Hematopoietic multipotent progenitor cell (in vitro differentiated cells): ENCODE measurements at regions not wholly inside any gene's neighbourhood (a gene's known extent, or its start where the extent isn't known, plus 50 kb on each side); places are given as distances from the start of the nearest gene placed in this dataset.

Experiments
- DNase-seq, 3 donors: peaks; one replicate each; pipeline ENCODE4 v3.0.0-alpha.2; 2011 to 2015; ENCODE audit warnings: low read depth in 2 of 3, low spot score in 2 of 3

DNA sequence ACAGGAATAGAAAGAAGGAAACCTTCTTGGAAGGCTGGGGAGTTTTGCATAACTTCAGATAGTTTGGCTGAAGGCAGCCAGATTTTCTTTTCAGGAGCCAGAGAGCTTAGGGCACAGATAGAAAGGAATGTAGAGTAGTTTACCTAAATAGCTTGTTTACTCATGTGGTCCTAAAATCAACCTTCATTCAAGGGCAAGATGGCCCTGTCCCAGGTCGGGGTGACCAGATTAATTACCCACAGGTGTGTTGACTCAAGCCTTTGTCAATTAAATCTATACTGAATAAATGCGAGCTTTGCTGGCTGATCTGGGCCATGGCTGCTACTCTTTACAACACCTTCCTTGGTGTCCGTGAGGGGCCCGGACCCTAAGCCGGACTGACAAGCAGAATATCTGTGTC, 792.0 kb upstream of the MAN1A1 start:
- DNase-seq = no peak

DNA sequence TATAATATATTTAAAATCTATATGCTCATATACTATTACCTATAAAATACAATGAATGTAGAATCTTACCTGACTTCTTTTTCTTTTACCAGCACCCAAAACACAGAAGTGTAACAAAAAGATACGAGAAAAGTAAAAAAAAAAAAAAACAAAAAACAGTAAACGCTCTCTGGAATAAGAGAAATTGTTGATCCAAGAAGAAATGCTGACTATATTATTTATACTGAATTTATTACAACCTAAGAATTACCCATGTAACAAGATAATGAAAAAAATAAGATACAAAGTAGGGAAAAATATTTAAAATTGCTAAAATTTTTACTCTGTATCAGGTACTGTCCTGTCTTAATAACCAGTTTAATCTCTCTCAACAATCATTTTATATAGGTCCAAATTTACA, 787.9 kb upstream of the MAN1A1 start:
- no peak for DNase-seq

DNA sequence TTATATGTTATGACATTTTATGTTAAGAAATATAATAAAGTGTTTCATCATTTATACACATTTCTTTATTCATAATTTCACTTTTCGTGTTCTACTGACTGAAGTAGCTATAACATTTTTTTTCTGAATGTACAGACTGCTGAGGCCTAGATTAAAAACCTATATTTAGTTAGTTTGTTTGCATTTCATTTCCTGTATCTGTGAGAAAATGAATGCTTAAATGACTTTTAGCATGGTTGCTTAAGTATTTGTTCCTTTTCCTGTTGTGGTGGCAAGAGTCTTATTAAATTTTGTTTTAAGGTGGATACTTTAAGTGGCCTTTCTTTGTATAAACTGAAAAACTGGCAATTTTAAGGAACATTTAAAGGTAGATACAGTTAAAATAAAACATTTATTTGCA, 779.7 kb upstream of the MAN1A1 start:
- no peak for DNase-seq

DNA sequence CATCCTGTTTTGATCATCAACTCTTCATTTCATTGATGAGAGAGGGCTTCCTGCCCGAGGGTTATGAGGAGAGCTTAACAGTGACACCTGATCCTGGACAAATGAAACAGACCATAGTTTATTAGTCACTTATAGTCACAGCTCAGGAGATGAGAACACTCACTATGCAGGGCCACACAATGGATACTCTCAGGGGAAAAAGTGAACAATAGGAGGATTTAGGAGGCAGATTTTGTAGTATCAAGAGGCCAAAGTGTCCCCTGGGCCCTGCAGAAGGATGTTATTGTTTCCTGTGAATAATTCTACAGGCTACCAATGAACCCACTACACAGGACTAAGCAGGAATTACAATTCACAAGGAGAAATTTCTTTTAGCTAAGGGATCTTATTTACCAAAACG, 772.8 kb upstream of the MAN1A1 start:
- no peak for DNase-seq

DNA sequence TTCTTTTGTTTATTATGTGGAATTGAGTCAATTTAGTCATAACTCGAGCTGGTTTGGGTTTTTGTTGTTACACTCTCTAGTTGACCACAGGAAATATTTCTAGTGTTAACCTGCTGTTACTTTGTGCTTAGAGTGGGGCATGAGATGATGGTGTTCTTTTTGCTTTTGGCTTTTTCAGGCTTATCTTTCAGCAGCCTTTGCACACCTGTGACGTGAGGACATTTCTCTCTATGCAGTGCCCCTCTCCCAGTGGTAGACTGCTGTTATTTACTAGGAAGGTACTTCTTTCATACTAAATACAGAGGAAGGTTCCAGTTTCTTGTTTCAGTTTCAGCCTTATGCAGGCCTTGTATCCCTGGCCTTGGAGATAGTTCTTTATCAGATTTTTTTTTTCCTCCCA, 766.8 kb upstream of the MAN1A1 start:
- no peak for DNase-seq

DNA sequence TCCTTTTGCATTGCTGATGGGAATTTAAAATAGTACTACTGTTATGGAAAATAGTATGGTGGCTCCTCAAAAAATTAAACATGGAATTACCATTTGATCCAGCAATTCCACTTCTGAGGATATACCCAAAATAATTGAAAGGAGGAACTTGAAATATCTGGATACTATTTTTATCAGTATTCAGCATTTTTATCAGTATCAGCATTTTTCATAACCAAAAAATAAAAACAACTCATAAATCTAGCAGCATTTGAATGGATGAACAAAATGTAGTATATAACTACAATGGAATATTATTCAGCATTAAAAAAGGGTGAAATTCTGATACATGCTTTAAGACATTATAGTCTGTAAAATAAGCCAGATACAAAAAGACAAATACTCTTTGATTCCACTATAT, 763.4 kb upstream of the MAN1A1 start:
- DNase-seq = no peak

DNA sequence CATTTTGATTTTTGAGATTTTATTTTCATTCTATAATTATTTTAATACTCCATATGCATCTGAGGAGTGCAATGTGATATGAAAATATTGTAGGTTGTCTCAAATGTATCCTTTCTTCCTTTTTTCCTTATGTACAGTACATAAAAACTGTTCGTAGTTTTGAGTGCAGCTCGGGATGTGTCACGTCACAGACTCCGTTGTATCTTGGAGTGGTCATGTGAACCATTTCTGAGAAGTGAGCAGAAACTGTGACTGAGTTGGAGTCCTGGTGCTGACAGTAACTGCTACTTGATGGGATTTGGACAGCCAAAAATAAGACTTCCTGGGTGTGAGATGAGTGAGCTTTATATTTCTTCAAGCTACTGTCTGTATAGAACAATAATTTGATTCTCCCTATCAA, 761.4 kb upstream of the MAN1A1 start:
- no peak for DNase-seq

DNA sequence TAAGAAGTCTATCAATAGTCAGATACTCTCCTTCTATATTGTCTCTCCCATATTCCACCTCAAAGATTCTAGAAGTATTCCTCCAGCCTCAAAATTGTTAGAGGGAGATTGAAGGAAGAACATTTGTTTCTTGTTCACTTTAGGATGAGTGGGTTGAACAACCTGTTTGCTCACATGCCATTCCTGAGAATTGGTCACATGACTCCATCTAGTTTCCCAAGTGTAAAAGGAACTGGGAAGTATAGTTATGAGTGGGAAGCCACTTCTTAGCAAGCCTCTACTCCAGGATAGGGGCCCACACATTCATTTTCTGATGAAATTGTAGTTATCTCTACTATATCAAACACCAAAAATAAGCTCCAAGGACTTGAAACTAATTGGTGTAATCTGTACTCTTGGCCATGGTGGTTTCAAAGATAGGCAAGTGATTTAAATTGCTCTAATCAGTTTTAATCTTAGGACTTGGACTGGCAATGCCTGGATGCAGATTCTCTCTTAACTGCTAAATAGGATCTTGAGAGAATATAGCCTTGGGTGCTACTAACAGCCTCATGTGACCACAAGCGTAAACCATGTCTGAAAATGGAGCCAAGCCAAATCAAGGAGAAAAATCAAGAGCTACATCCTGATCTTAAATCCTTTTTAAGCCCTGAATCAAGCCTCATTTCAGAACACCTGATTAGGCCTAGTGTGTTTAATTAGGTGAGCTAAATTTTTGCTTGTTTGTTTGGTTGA, 758.7 kb upstream of the MAN1A1 start:
- no peak for DNase-seq

DNA sequence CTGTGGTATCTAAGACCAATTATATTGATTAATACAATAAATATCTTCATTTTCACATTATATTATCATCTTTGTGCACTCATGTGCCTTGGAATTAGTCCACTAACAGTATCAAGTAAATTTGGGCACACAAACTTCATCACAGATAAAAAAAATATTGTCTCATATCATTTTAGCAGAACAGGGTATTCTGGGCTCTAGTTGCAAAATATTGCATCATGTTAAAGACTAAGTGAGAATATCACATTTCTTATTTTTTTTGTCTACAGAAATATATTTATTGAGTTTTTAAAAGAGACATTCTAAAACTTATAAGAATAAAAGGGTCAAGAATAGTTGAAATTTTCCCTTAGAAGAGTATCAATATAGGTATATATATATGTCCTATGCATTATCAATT, 754.1 kb upstream of the MAN1A1 start:
- DNase-seq = no peak

DNA sequence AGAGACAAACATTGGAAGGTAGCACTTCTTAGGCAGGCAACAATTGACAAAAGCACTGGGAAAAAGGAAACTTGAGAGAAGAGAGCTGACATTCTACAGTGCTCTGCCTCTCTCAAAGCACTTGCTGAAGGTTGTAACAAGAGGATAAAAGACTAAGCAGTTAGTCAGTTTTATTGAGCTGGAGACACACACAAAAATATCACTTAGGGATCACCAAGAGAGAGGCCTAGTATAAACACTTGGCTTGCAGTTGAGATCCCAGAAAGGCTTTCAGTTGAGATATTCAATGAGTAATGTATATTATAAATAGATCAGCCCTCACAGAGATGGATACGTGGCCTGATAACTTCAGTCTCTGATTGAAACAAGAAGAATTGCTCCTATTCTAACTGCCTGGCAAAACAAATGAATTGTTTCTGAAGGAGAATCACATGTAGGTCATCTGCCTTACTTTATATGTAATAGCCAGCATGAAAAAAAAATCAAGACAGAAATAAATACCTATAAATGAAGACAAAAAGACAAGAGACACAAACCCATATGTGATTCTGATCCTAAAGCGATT, 747.2 kb upstream of the MAN1A1 start:
- no peak for DNase-seq

DNA sequence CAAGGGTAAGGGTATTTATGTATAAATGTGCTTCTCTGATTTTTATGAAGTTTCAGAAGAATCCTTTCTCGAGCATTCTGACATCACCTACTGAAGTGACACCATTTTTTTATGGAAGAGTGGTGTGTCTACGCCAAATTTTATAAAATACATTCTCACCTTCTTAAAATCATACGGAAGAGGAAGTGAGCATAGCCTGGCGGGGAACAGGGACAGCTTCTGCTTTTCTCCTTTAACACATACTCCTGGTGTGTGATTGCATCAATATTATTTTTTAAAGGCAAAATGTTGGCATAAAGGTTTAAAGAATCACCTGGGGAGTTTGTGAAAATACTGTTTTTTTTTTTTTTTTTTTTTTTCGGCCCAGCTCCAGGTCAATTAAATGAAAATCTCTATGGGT, 733.6 kb upstream of the MAN1A1 start:
- DNase-seq = peak in 1 of 3 donors; percentile 19

DNA sequence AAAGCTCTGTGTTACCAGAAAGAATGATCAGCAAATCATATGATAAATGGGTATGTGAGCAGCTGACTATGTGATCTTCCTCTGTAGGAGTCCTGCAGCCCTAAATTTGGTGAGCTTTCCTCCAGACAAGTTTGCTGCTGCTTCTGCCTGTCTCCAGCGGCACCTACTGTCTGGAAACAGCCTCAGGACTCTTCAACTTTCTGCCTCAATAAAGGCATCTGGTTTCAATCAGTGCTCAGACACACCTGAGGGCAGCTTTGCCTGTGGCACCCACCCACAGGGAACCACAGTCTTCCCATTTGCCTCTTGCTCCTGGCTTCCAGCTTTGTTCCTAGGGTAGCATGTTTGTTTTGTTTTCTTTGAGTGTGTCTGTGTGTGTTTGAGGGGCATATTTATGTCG, 727.9 kb upstream of the MAN1A1 start:
- DNase-seq = peak in 2 of 3 donors; percentile 5 to 26

DNA sequence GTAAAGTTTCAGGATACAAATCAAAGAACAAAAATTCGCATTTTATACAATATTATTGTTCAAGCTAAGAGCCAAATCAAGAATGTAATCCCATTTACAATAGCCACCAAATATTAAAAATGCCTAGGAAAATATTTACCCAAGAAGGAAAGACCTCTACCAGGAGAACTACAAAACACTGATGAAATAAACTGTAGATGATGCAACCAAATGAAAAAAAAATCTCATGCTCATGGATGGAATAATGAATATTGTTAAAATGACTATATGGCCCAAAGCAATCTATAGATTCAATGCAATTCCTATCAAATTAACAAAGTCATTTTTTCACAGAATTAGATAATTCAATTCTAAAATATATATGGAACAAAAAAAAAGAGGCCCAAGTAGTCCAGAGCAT, 708.8 kb upstream of the MAN1A1 start:
- DNase-seq = no peak

DNA sequence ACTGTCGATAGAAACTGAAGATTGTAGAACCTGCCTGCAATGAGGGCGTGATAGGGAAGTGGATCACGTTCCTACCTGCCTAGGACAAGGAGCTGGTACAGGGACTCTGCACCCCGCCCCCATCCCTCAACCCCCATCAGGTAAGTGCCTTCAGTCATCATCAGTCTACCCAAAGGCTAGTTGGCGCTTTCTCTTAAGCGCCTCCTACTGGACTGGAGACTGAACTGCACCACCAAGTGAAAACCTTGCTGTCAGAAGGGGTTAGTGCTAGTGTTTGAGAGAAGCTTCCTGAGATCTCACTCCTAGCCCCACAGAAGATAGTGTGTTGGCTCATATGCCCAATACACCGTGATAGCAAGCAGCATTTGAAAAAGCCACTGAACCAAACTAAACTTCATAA, 706.5 kb upstream of the MAN1A1 start:
- DNase-seq = no peak

DNA sequence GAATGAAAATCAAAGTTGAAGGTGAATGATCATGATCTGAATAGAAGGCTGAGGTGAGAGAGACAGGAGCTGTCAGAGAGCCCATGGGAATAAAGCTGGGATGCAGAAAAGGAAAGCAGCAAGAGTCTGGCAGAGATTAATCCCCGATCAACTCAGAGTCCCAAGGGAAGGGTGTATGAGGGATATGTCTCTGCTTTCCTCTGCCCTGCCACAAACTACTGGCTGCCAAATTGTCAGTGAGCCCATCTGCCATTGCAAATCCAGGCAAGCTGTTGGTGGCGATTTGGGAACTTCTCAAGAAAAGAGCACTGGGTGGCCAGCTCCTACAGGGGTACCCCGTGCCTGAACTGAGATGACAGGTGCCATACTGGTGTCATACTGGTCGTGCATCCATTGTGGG, 705.5 kb upstream of the MAN1A1 start:
- DNase-seq = no peak

DNA sequence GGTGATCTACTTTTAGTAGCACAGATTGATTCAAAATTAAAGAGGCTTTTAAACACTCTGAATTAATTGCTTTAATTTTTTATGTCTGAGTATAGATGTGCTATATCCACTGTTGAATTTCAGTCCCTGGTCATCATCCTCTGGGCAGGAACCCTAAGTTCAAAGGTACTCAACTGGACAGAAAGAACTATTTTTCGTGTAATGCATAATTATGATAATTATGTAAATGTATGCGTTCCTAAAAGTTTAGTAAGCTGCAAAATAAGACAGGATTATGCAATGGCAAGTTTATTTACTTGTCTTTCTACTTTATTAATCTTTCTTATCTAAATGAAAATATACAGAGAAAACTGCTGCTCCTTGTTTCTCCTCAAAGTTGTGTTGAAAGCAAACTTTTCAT, 690.1 kb upstream of the MAN1A1 start:
- DNase-seq = no peak

DNA sequence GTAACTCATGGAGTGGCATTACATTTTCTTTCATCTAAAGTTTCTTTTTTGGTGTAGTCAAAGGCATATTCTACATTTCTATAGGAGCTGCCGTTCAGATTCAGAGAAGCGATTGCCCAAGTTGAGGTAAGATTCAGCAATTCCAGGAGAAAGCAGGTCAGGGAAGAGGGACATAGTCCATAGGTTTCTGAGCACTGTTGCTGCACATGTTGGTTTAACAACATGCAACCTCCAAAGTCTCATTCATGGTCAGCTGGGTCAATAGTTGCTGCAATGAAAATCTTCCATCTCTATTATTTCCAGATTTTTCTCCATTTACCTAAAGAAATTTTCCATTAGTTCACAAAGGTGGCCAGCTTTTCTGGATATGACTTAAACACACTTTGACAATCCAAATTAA, 682.3 kb upstream of the MAN1A1 start:
- DNase-seq = no peak

DNA sequence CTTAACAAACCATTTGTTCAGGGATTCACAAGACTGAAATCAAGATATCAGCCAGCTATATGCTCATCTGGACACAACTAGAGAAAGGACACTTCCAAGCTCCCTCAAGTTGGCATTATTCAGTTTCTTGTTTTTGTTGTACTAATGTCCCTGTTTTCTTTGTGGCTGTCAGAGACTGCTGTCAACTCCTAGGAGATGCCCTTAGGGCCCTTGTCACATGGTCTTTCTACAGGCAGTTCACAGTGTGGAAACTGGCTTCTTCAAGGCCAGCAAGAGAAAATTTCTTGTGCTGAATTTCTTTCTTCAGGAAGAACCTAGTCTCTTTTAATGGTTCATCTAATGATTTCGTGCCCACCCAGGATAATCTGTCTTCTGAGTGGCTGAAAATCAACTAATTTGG, 677.2 kb upstream of the MAN1A1 start:
- DNase-seq = no peak

DNA sequence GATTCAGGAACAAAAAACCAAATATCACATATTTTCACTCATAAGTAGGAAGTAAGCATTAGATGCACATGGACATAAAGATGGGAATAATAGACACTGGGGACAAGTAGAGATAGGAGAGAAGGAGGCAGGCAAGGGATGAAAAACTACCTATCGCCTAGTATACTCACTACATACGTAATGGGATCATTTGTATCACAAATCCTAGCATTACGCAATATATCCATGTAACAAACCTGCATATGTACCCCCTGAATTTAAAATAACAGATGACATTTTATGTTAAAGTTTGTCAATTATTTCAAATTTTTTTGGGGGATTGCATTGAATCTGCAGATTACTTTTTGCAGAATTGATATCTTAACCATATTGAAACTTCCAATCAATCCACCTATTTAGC, 660.5 kb upstream of the MAN1A1 start:
- DNase-seq = no peak

DNA sequence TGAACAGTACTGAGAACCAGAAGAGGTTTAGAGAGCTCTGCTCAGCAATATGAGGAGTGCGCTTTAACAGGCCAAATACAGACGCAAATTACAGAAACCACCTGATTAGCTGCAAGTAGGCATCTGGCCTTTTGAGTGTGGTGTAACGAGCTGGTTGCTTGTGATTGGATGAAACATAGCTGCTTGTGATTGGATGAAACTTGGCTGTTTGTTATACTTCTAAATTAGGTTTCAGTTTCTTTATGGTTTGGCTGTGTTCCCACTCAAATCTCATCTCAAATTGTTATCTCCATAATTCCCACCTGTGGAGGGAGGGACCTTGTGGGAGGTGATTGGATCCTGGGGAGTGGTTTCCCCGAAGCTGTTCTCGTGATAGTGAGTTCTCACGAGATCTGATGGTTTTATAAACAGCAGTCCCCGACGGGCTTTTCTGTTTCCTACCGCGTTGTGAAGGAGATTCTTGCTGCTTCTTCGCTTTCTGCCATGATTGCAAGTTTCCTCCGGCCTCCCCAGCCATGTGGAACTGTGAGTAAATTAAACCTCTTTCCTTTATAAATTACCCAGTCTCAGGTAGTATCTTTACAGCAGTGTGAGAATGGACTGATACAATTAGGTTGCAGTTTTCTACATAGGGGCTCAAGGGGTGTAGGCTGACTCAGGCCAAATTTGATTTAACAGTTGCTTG, 655.9 kb upstream of the MAN1A1 start:
- no peak for DNase-seq

DNA sequence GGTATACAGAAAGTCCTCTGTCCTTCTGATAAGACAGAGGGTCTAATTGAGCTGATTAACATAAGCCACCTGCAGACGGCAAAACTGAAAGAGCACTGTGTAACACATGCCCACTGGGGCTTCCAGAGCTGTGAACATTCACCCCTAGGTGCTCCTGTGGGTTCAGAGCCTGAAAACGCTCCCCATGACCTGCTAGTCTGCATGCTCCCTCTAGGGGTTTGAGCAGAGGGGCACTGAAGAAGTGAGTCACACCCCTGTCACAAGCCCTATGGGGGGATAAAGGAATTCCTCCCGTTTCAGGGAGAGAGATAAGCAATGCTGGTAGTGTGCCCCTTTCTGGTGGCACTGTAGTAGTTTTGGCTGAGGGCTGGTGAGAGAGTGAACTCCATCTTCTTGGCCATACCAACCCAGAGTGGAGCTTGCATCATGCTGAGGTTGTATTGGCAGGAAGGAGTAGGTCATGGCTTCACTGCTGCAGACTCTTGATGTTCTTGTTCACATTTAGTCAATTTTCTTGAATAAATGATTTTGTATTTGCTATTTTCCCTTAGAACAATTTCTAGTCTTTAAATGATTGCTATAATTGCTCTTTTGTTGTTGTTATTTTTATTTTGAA, 637.5 kb upstream of the MAN1A1 start:
- DNase-seq = no peak
